ENCODE measurements at regions not wholly inside any gene's neighbourhood (a gene's known extent, or its start where the extent isn't known, plus 50 kb on each side); places are given as distances from the start of the nearest gene placed in this dataset.

DNA sequence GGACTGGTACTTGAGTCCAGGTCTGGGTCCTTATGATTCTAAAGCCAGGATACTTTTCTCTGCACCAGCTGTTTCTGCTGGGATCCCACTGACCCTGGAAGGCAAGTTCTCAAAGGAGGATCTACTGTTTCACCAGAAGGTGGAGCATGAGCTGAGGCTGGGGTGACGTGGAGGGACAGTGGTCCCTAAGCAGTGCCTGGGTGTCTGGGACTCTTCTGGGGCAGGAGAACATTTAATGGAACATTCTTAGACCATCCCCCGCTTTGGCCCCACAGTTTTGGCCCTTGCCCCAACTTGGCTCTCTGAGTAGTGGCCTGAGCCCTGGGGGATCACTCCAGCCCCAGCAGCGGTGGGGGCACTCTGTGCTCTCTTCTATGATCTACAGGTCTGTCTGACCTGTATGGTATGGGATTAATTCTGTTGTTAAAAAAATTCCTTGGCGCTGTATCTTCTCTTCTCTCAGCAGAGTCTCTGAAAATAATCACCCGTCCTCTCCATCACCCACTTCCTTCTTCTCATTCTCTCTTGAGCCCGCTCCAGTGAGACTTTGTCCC lies 60.3 kb upstream of the CSF3R start:
- no peak for DNase-seq (ENCODE audit: low read depth in 2 of 2)

DNA sequence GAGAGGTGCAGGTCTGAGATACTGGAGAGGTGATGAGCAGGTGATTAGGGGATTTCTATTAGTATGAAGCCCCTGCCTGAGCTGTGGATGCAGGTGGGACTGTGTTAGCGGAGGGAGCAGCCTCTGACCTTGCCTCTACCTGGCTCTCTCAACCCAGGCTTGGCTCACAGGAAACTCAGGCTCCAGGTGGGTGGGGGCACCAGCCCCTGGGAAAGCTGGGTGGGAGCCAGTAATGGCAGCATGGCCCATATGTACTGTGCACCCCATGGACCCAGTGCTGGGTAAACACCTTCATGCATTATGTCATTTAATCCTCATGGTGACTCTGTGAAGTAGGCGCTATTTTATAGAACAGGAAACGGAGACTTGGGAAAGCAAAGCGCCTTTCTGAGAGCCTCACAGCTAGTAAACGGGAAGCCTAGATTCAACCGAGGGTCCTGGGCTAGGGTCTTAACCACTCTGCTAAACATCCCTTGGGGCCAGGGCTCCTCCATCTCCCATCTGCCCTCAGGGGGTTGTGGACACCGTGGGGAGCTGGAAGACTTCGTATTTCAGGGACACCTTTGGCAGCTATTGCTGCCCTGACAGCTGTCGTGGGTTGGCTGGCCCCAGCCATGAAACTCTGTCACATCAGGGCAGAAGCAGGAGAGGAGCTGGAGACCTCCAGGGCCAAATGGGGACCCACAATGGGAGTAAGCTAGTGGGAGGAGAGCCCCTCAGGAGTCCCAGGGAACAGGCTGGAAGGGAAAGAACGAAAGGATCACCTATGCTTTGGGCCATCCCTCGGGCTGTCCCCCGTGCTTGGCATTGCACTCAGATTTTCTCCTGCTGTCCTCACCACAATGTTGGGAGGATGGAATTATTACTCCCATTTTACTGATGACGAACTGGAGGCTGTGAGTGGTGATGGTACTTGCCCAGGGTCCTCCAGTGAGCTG lies 59.6 kb upstream of the CSF3R start:
- no peak for DNase-seq (ENCODE audit: low read depth in 2 of 2)

GRCh38 chr1:36540056-36540455 lies 57.3 kb upstream of the CSF3R start:
- no peak for DNase-seq (ENCODE audit: low read depth in 2 of 2)

DNA sequence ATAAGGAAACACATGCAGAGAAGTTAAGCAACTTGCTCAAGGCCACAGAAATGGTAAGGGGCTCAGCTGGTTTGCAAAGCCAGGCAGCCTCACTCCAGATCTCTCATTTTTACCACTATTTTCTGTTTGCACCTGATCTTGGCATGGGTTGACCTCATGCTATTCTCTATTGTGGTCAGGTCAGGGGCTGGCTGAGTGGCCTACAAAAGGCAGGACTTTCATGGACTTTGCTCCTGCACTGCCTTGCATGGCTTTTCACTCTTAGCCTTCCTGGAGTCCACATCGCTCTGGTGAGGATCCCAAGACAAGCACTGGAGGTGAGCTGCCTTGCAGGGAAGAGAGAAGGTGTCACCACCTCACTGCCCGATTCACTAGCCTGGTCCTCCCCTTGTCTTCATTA lies 56.8 kb upstream of the CSF3R start:
- no peak for DNase-seq (ENCODE audit: low read depth in 2 of 2)

DNA sequence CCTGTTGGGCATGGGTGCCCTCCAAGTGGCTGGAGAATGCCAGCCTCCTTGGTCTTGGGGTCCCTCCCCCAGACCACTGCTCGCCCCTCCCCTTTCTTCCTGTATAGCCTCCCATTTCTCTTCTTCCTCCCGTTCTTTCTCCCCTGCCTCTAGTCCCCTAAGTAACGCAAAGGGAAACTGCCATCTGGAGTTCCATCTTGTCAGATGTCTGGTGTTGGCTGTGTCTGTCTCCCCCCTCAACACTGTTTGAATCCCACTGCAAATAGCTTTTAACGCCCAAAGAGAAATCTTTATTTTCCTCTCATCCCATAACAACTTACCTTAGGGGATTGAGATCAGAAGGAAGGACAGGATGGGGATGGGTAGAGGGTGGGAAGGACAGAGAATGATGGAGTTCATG lies 55.3 kb upstream of the CSF3R start:
- no peak for DNase-seq (ENCODE audit: low read depth in 2 of 2)

DNA sequence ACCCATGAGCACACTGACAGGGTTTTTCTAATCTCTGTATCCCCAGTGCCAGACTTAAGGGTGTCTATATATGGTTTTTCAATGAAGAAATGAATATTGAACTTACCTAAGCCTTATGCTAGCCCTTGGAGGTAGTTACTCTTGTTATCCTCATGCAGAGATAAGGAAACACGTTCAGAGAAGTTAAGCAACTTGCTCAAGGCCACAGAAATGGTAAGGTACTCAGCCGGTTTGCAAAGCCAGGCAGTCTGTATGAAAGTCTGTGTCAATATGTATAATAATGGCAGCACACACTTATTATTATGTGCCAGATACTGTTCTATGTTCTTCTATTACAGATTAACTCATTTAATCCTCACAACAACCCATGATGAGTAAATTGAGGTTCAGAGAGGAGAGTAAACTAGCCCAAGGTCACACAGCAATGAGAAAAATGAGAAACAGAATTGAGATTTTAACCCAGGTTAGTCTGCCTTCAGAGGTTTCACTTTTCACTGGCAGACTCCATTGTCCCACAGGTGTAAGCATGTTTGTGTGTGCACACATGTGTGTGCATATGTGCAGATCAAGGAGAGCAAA lies 54.6 kb upstream of the CSF3R start:
- DNase-seq (ENCODE audit: low read depth in 2 of 2) = no peak

DNA sequence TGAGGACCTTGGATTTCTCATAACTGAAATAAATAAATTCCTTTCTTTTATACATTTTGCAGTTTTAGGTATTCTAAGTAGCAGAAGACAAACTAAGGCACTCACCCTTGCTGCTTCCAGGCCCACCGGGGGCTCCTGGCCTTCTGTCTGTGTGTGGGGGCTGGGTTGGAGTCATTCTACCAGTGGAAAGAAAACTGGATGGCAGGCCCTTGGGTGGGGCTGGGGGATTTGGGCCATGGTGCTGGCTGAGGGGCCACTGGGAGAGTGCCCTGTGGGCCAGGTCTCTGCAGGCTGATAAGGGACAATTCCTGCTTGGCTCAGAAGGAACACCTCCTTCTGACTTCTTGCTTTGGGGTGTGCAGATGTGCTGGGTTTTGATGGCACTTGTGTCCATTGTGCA lies 54.0 kb upstream of the CSF3R start:
- DNase-seq (ENCODE audit: low read depth in 2 of 2) = no peak

DNA sequence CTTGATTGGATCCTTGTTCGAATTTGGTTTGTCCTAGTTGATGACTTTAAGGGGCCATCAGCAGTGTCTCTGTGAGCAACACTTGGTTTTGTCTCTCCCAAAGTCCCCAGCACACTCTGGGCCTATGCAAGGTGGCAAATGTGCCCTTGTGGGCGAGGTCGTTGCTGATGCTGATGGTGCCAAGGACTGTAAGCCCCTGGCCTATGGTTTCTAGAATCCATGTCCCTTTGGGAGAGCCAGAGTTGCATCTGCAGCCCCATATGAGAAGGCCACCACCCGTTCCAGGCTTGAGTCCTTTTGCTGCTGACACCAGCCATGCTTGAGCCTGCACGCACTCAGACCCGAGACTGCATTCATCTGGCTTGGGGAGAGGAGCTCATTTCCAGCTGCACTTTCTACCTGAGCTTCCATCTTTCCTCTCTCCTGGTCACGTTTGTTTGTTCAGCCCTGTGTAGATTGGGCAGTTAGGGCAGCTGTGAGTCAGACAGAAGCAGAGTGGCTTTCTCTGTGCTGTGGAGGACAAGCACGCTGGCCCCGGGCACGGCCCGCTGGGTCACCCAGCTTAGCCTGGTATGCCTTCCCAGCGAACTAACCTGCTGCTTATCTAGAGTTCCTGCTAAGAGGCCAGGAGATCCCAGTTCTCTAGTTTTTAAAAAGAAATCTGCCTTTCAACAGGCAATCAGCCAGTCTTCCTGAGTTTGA lies 52.1 kb upstream of the CSF3R start:
- no peak for DNase-seq (ENCODE audit: low read depth in 2 of 2)

- no peak for DNase-seq (ENCODE audit: low read depth in 2 of 2)
Measured at GRCh38 chr1:36533897-36534296, 51.2 kb upstream of the CSF3R start.

- no peak for DNase-seq (ENCODE audit: low read depth in 2 of 2)
Measured at GRCh38 chr1:36532810-36533401, 50.2 kb upstream of the CSF3R start.
